HuH-7.5 (cell line): ENCODE measurements at regions not wholly inside any gene's neighbourhood (a gene's known extent, or its start where the extent isn't known, plus 50 kb on each side); places are given as distances from the start of the nearest gene placed in this dataset.

Experiments
- DNase-seq: peaks from one replicate; pipeline ENCODE4 v3.0.0; 2011; ENCODE audit warnings: low spot score

DNA sequence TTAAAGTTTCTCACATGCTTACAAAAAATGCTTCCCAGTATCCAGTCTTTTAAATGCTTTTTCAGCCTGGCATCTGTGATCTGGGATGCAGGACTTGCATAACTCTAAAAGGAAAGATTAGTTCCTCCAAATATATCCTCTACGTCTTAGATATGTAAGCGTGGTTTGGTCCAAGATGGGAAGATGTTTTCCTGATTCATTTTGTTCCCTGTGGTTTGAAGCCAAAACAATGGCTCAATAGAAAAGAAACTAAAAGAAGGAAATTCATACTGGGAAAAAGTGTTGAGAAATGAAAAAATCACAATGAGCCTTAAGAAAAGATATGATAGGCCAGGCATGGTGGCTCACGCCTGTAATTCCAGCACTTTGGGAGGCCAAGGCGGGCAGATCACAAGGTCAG is 1002.8 kb downstream of the NAALADL2 start:
- no peak for DNase-seq
